ENCODE measurements at regions not wholly inside any gene's neighbourhood (a gene's known extent, or its start where the extent isn't known, plus 50 kb on each side); places are given as distances from the start of the nearest gene placed in this dataset.
"Not testable (repeated sequence)": the region's sequence is repeated elsewhere in the genome, so short reads cannot be mapped to it uniquely, and the experiment has no call there.

- DNase-seq: not testable (repeated sequence)
Measured at GRCh38 chr1:191525944-191526343, 632.3 kb upstream of the RGS18 start.

DNA sequence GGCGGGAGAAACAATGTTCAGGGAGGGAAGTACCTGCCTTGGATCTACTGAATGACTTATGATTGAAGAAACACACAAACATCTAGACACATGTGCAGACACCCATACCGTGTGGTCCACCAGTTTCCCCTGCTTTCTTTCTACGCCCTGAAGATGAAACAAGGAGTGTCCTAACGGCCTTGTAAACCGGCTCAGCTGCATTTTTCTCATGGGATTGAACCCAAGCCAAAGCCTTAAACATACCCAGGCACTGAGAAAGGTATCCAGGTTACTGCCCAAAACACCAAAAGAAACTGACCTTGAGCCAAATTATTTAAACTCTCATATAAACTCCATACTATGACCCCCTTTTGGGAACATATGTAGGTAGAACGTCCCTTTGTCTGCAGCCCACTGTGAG, 630.0 kb upstream of the RGS18 start:
- DNase-seq: no peak

GRCh38 chr1:191530928-191531327, 627.3 kb upstream of the RGS18 start:
- no peak for DNase-seq

DNA sequence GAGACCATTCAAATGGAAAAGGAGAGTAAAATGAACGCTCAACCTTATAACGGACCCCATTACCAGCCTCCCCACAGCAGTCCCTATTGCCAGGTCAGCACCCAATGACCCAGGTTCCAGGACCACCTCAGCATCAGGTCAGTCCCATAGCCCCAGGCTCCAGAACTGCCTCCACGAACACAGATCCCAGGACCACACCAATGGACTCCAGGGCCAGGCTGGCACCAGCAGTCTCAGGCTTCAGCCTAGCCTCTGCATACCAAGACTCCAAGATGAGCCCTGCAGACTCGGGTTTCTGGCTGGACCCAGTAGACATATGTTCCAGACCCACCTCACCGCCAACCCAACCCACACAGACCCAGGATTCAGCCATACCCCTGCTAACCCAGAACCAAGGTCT, 625.0 kb upstream of the RGS18 start:
- no peak for DNase-seq

DNA sequence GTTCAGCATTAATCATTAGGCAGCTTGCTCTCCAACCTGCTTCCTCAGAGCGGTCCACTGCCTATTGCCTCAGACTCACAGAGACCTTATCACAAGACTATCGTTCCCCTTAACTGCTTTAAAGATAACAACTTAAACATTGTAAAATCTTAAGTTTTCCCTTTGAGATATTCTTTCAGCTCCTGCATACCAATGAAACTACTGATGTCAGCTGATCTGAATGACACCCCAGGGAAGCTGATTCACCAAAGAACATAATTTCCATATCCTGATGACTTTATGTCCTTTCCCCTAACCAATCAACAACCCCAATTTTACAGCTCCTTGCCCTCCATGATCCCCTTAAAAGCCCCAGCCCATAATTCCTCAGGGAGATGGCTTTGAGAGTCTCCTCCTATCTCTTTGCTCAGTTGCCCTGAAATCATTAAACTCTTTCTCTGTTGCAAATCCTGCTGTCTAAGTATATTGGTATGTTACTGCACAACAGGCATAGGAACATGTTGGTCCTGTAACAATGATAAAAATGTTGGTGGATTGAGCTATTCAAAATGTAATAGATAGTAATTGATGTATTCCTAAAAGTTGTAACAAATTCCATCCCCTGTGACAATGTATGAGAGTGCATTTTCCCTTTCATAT, 621.4 kb upstream of the RGS18 start:
- no peak for DNase-seq

DNA sequence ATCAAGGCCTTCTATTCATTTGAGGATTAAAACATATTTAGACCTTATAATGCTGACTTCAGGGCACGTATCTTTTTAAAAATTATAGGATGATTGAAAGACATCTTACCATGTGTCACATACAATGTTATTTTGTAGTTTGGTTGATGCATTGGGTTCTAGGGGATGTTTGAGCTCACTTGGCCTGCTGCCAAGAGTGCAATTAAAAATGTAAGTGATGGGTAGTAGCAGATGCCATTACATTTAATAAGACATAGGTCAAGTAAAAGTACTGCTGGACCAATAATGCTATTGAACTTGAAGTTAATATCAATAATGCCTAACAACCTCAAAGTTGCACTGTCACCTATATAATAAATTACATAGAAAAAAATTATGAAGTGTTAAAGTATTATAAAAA, 616.5 kb upstream of the RGS18 start:
- no peak for DNase-seq

GRCh38 chr1:191542444-191542843, 615.8 kb upstream of the RGS18 start:
- no peak for DNase-seq

DNA sequence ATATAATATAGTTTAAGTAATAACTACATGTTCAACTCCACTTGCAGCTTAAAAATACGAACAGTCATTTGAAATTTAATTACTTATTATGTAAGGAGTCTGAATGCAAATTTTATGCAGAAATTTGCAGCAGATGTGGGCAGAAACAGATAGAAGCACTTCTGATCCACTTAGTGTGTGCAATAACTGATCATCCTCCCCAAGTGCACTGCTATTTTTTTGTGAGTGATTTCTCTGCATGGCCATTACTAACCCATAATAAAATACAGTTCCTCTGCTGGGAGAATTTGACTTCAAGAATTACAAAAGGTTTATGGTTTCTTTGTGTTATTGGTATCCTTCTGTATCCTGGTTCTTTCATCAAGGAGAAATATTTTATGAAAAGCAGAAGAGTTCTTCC, 611.5 kb upstream of the RGS18 start:
- DNase-seq: no peak

GRCh38 chr1:191551019-191551418, 607.2 kb upstream of the RGS18 start:
- DNase-seq: no peak

- DNase-seq: no peak
Measured at GRCh38 chr1:191558379-191558778, 599.9 kb upstream of the RGS18 start.

GRCh38 chr1:191561276-191561675, 597.0 kb upstream of the RGS18 start:
- no peak for DNase-seq

- no peak for DNase-seq
Measured at GRCh38 chr1:191564275-191564674, 594.0 kb upstream of the RGS18 start.

GRCh38 chr1:191572479-191572878, 585.8 kb upstream of the RGS18 start:
- DNase-seq: no peak

DNA sequence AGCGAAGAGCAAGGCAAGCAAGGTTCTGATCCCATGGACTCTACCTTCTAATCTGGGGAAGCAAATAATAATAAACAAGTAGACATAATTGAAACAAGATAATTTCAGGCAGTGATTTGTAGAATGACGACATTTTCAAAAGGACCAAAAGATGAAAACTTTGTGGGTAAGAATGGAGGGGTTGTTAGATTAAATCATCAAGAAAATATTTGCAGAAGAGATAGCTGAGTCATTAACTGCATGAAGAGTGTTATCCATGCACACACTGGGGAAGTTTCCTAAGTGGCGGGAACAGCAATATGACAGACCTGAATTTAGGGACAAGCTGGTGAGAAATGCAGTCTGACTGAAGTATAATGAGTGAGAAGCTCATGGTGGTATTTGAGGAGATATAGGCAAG, 583.1 kb upstream of the RGS18 start:
- DNase-seq: no peak

- no peak for DNase-seq
Measured at GRCh38 chr1:191575746-191576145, 582.5 kb upstream of the RGS18 start.

DNA sequence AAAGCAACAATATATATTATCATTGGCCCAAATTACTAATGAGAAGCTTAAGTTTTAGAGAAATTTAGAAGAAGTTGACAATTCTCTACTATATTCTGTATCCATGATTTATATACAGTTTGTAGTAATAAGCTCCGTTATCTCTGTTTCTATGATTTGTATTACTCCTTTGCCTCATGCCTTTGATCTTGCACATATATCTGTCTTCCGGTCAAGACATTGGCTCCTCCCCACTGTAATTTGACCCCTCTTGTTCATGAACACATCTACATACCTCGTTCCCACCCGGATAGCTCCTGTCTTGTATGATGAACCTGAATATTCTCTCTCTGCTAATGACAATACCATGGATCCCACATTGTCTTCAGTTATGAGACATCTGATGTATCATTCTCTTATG, 581.0 kb upstream of the RGS18 start:
- DNase-seq: no peak

GRCh38 chr1:191578281-191578680, 580.0 kb upstream of the RGS18 start:
- no peak for DNase-seq

GRCh38 chr1:191579019-191579418, 579.2 kb upstream of the RGS18 start:
- DNase-seq: no peak

GRCh38 chr1:191582169-191582568, 576.1 kb upstream of the RGS18 start:
- peak; percentile 40 for DNase-seq

DNA sequence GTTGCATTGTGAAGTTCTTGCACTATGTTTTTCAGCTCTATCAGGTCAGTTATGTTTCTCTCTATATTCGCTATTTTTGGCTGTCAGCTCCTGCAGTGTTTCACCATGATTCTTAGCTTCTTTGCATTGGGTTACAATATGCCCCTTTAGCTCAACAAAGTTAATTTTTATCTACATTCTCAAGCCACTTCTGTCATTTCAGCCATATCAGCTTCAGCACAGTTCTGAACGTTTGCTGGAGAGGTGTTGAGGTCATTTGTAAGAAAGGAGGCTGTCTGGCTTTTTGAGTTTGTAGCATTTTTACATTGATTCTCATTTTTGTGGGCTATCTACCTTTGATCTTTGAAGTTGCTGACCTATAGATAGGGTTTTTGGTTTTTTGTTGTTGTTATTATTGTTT, 573.2 kb upstream of the RGS18 start:
- DNase-seq: no peak

DNA sequence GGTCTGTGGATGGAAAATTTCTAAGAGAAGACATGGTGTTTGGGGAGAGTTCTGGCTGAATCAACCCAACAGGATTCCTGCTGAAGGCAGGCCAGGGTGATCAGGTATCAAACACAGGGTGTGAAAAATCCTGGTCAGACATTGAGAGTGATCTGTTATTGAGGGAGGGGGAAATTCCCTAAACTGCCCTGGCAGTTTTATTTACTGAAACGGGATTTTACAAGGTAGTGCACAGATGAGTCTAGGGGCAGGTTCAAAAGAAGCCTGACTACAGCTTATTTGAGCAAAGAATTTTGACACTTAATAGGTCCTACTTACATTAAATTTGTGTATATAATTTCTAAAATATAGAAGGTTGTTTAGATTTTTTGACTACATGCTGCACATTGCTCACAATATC, 569.4 kb upstream of the RGS18 start:
- DNase-seq: no peak

DNA sequence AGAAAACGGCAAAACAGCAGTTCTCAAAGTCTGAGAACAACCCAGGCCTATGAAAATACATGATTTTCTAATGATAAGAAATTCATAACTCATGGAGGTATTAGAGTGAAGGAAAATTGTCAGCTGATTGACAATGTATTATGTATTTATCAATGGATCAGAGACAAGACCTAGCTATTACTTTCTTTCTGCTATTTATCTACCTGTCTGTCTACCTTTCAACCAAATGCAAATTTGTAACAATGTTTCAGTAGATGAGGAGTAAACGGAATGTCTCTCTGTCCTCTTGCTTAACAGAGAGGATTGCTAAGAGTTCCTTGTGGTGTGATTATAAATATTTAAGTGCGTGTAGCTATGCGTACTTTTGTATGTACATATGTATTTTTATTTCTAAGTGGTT, 568.7 kb upstream of the RGS18 start:
- no peak for DNase-seq

DNA sequence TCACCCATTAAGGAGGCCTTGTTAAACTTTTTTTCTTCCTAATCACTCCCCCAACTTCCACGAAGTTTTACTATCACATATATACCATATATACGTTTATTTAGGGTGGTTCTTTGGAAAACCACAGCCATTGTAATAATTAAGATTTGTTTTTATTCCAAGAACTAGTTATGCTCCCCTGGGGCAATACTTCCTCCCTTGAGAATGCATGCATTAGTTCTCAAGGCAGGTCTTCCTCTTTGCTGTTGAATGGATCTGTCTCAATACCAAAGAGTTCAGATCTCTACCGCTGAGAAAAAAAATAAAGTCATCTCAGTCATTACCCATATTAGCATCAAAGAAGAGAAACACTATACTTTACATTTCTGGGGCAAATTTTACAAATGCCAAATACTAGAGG, 567.7 kb upstream of the RGS18 start:
- DNase-seq: no peak

GRCh38 chr1:191592039-191592438, 566.2 kb upstream of the RGS18 start:
- no peak for DNase-seq

- no peak for DNase-seq
Measured at GRCh38 chr1:191592907-191593306, 565.4 kb upstream of the RGS18 start.

DNA sequence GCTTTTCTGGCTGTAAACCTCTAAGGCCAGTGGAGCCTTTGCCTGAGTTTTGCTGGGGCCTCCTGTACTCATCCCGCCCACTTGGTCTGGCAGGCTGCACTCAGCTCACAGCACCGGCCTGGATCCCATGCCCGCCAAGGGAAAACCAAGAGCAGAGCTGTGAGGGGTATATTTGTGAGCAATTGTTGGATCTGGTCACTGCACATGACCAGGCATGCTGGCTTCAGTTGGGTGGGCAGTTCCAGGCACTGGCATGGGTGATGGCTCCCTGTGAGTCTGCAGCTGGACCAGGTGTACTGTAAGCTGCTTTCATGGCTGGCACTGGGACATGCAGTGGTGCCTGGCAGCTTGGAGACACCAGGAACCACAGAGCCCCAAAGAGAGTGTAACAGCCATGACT, 563.1 kb upstream of the RGS18 start:
- DNase-seq: no peak
